ENCODE measurements at regions not wholly inside any gene's neighbourhood (a gene's known extent, or its start where the extent isn't known, plus 50 kb on each side); places are given as distances from the start of the nearest gene placed in this dataset.
"Not testable (repeated sequence)": the region's sequence is repeated elsewhere in the genome, so short reads cannot be mapped to it uniquely, and the experiment has no call there.

DNA sequence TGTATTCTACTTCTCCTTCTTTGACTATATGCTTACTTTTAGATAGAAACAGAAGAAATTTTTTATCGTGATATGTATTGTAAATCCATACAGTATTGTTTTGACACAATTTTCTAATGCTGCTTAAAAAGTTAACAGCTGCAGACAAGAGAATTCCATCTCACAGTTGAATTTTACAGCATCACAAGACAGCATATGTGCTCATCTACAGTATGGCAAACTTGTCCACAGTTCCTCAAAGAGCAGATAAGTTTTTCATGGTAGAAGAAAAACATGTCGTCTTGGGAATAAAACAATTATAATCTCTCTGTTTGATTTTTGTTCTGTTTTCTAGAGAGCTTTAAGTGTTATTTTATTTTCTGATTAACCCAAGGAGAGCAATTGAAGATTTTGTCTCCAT is 438.5 kb upstream of the NUDT12 start:
- TF ChIP-seq CTCF (IDR thresholded peaks at IDR 0.05): no peak

GRCh38 chr5:103993031-103993430 is 430.4 kb upstream of the NUDT12 start:
- Histone ChIP-seq H3K4me3 (no peak overlapping the region), H3K9me3 (no peaks in the 10 kb centered on the region), H3K27ac (no peak overlapping the region), H3K27me3 (no peaks in the 10 kb centered on the region), H3K36me3 (no peaks in the 10 kb centered on the region), H3K4me1 (no peaks in the 10 kb centered on the region)
- DNase-seq (ENCODE audit: low spot score in 2 of 2): no peak
- TF ChIP-seq CTCF (IDR thresholded peaks at IDR 0.05): no peak
- intact Hi-C loops (cut with DNase I): no loop called here

More for the DNA sequence above, 438.5 kb upstream of the NUDT12 start:
- no peak for DNase-seq (ENCODE audit: low spot score in 2 of 2)
- Histone ChIP-seq H3K27me3 (no peaks in the 10 kb centered on the region), H3K4me1 (no peaks in the 10 kb centered on the region), H3K36me3 (no peaks in the 10 kb centered on the region), H3K4me3 (no peak overlapping the region), H3K9me3 (no peaks in the 10 kb centered on the region), H3K27ac (no peak overlapping the region)
- intact Hi-C loops (cut with DNase I): no loop called here

DNA sequence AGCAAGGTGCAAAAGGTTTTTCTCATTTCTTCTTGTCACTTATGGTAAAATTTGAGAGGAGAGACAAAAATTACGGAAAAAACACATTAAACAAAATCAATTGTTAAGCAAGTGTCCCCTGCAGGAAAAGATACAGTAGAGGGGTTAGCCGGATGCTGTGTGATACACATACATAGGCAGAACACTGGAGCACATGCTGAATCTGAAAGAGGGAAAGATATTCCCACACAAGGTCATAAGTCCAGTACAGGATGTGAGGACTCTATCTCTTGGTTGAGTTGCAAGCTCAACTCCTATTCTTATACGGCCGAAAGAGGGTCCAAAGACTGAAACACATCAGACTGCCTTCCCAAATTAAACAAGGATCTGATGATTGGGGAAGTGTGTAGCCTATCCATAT is 427.5 kb upstream of the NUDT12 start:
- TF ChIP-seq CTCF (IDR thresholded peaks at IDR 0.05): no peak
- H3K4me1 ChIP-seq: no peaks in the 10 kb centered on the region
- no peaks in the 10 kb centered on the region for H3K27me3 ChIP-seq
- H3K4me3 ChIP-seq: no peak overlapping the region
- DNase-seq (ENCODE audit: low spot score in 2 of 2): no peak
- no peak overlapping the region for H3K27ac ChIP-seq
- H3K9me3 ChIP-seq: no peaks in the 10 kb centered on the region
- intact Hi-C loops (cut with DNase I): no loop called here
- H3K36me3 ChIP-seq: no peaks in the 10 kb centered on the region

DNA sequence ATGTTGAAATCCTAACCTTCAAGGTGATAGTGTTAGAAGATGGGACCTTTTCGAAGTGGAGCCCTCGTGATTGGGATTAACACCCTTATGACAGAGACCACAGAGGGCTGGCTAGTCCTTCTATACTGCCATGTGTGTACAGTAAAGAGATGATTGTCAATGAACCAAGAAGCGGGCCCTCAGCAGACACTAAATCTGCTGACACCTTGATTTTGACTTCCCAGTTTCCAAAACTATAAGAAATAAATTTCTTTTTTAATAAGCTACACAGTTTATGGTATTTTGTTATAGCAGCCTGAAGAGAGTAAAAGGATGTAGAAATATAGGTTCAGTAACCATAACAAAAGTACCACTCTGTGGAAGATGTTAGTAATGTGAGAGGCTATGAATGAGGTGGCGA is 419.0 kb upstream of the NUDT12 start:
- no peaks in the 10 kb centered on the region for H3K9me3 ChIP-seq
- H3K36me3 ChIP-seq: no peaks in the 10 kb centered on the region
- DNase-seq (ENCODE audit: low spot score in 2 of 2): no peak
- intact Hi-C loops (cut with DNase I): no loop called here
- no peak for TF ChIP-seq CTCF (IDR thresholded peaks at IDR 0.05)
- no peaks in the 10 kb centered on the region for H3K27me3 ChIP-seq
- H3K4me3 ChIP-seq: no peak overlapping the region
- H3K27ac ChIP-seq: no peak overlapping the region
- H3K4me1 ChIP-seq: no peaks in the 10 kb centered on the region

DNA sequence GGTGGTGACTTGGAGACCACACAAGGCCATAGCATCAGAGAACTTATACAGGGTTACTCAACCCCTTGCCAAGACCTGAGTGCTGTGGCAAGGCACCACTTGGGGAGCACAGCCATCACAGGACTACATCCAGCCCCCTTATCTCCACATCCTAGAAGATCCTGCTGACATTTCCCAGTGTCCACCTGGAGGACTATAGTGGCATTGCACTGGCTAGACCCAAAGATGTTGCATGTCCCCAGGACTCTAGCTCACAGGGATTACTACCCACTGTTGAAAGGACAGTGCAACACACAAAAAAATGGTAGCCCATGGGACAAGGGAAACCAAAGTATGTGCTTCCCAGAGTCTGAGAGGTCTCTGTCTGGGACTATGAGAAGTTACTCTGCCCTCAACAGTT is 411.1 kb upstream of the NUDT12 start:
- TF ChIP-seq CTCF (IDR thresholded peaks at IDR 0.05): no peak
- no peak overlapping the region for H3K27ac ChIP-seq
- H3K4me1 ChIP-seq: no peaks in the 10 kb centered on the region
- no peaks in the 10 kb centered on the region for H3K9me3 ChIP-seq
- H3K27me3 ChIP-seq: no peaks in the 10 kb centered on the region
- H3K36me3 ChIP-seq: no peaks in the 10 kb centered on the region
- no peak for DNase-seq (ENCODE audit: low spot score in 2 of 2)
- no peak overlapping the region for H3K4me3 ChIP-seq
- intact Hi-C loops (cut with DNase I): no loop called here

DNA sequence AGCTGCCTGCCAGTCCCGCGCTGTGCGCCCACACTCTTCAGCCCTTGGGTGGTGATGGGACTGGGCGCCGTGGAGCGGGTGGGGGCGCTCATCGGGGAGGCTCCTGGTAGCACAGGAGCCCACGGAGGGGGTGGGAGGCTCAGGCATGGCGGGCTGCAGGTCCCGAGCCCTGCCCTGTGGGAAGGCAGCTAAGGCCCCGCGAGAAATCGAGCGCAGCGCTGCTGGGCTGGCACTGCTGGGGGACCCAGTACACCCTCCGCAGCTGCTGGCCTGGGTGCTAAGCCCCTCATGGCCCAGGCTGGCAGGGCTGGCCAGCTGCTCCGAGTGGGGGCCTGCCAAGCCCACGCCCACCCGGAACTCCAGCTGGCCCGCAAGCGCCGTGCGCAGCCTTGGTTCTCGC is 403.7 kb upstream of the NUDT12 start:
- H3K36me3 ChIP-seq; H3K27ac ChIP-seq; intact Hi-C loops (cut with DNase I); H3K27me3 ChIP-seq; DNase-seq (ENCODE audit: low spot score in 2 of 2); H3K4me1 ChIP-seq; H3K4me3 ChIP-seq; H3K9me3 ChIP-seq: not testable (repeated sequence)

Data from ascending aorta (tissue), 2 donors.